Caco-2 (cell line): ENCODE measurements at regions not wholly inside any gene's neighbourhood (a gene's known extent, or its start where the extent isn't known, plus 50 kb on each side); places are given as distances from the start of the nearest gene placed in this dataset.

Source experiments
- BruUV-seq: library from RNA; stranded (reverse); fragments of 400-500 nt; replicated peaks from 2 replicates; lab custom pipeline; 2021; lab: Mats Ljungman, UMichigan
- CTCF ChIA-PET: fragments of 300-600 bp; sonication (Branson Sonifier 250); formaldehyde crosslinking; loops from one replicate; lab custom pipeline; 2022; ENCODE audit warnings: antibody characterized with exemption; lab: Charles Lee
- POLR2A ChIA-PET: fragments of 300-600 bp; sonication (Branson Sonifier 250); formaldehyde crosslinking; loops from one replicate; lab custom pipeline; 2022; ENCODE audit warnings: antibody characterized with exemption; lab: Charles Lee
- DNase-seq, 2 experiments: peaks; one replicate each; pipeline versions ENCODE4 v3.0.0 to v3.0.0-alpha.2; 2020 to 2022
- H3K27me3 ChIP-seq: replicated peaks from 2 replicates; pipeline ENCODE4 v1.6.0; 2011; ENCODE audit warnings: low read length; ENCODE audit not compliant: control insufficient read depth, insufficient read depth
- H3K36me3 ChIP-seq: 2 replicates; pipeline ENCODE4 v1.5.1; 2011; ENCODE audit warnings: low read length; ENCODE audit not compliant: control insufficient read depth, insufficient read depth
- H3K4me1 ChIP-seq: fragments of 250-450 bp; sonication (Bioruptor Pico); 2 replicates; pipeline ENCODE4 v1.5.1; 2020; ENCODE audit warnings: mild to moderate bottlenecking
- H3K4me3 ChIP-seq: 2 replicates; pipeline ENCODE4 v1.5.1; 2011; ENCODE audit warnings: low read depth, mild to moderate bottlenecking, control low read depth, low read length
- H3K9me3 ChIP-seq: fragments of 250-450 bp; sonication (Bioruptor Pico); 2 replicates; pipeline ENCODE4 v1.5.1; 2020; ENCODE audit warnings: mild to moderate bottlenecking, moderate library complexity
- H3K27ac Mint-ChIP-seq: one replicate; pipeline ENCODE4 v1.8.0; 2022; ENCODE audit warnings: mixed read lengths; ENCODE audit not compliant: unreplicated experiment
- H3K27me3 Mint-ChIP-seq: one replicate; pipeline ENCODE4 v1.8.0; 2022; ENCODE audit warnings: mixed read lengths; ENCODE audit not compliant: insufficient read depth, unreplicated experiment
- H3K36me3 Mint-ChIP-seq: one replicate; pipeline ENCODE4 v1.8.0; 2022; ENCODE audit warnings: mild to moderate bottlenecking, mixed read lengths; ENCODE audit not compliant: insufficient read depth, unreplicated experiment
- H3K4me1 Mint-ChIP-seq: one replicate; pipeline ENCODE4 v1.8.0; 2022; ENCODE audit warnings: low read depth, mixed read lengths; ENCODE audit not compliant: unreplicated experiment
- H3K4me3 Mint-ChIP-seq: one replicate; pipeline ENCODE4 v1.8.0; 2022; ENCODE audit warnings: mild to moderate bottlenecking, moderate library complexity, mixed read lengths; ENCODE audit not compliant: unreplicated experiment
- H3K9me3 Mint-ChIP-seq: one replicate; pipeline ENCODE4 v1.8.0; 2022; ENCODE audit warnings: mixed read lengths; ENCODE audit not compliant: unreplicated experiment
- CTCF ChIP-seq, 2 experiments: fragments of 200-600 bp in 1 of 2; IDR thresholded peaks; 1 replicate in 1 of 2; 2 replicates in 1 of 2; pipeline versions ENCODE4 v1.5.1 to v1.8.0; 2011 to 2022; ENCODE audit warnings: antibody characterized with exemption in 1 of 2, control low read depth in 1 of 2, inconsistent platforms in 1 of 2, low read depth in 1 of 2, low read length in 1 of 2, mild to moderate bottlenecking in 1 of 2, moderate library complexity in 1 of 2; ENCODE audit not compliant: insufficient read depth in 1 of 2, severe bottlenecking in 1 of 2, unreplicated experiment in 1 of 2
- intact Hi-C: fragments of 100-400 bp; cut with micrococcal nuclease; formaldehyde crosslinking; loops from one replicate; pipeline ENCODE4 v1.10.0; 2022; ENCODE audit not compliant: unreplicated experiment

DNA sequence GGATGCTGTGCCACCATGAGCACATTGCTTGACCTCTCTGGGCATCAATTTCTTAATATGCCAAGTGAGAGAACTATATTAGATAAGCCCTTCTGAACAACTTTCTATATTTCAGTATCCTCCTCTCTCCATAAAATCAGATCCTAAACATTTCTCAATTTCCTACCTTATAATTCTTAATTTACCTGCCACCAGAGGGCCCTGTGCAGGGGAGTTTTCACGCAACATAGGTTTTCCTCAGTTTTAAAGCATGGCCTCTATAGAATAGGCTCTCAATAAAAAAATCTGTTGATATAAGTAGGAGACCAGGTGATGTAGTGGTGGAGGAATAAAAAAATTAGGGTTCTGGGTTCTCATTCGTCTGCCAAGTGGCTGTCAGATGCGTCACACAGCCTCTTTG, 83.7 kb upstream of the DBX1 start:
- peaks cover 20% of the 10 kb centered on the region for H3K27me3 Mint-ChIP-seq
- no peak for DNase-seq
- Histone ChIP-seq H3K36me3 (no peaks in the 10 kb centered on the region), H3K4me3 (no peak overlapping the region), H3K9me3 (peaks cover 15% of the 10 kb centered on the region), H3K4me1 (no peaks in the 10 kb centered on the region), H3K27me3 (no peaks in the 10 kb centered on the region)
- no peaks in the 10 kb centered on the region for H3K36me3 Mint-ChIP-seq
- intact Hi-C loops, result loop anchor here (1.0 to 10.0 kb wide), 3 partner anchors 93 to 119 kb away; no protein-coding TSS in a partner anchor
- ChIA-PET POLR2A (no interaction called here), CTCF (no interaction called here)
- no TSS peak for BruUV-seq
- no peak overlapping the region for H3K27ac Mint-ChIP-seq
- no peaks in the 10 kb centered on the region for H3K4me1 Mint-ChIP-seq
- TF ChIP-seq CTCF (IDR thresholded peaks at IDR 0.05; ENCODE audit: insufficient read depth in 1 of 2, low read depth in 1 of 2, low read length in 1 of 2, severe bottlenecking in 1 of 2, unreplicated experiment in 1 of 2), result peak; percentile 39 to 59
- peaks cover 14% of the 10 kb centered on the region for H3K9me3 Mint-ChIP-seq
- H3K4me3 Mint-ChIP-seq, result no peak overlapping the region

DNA sequence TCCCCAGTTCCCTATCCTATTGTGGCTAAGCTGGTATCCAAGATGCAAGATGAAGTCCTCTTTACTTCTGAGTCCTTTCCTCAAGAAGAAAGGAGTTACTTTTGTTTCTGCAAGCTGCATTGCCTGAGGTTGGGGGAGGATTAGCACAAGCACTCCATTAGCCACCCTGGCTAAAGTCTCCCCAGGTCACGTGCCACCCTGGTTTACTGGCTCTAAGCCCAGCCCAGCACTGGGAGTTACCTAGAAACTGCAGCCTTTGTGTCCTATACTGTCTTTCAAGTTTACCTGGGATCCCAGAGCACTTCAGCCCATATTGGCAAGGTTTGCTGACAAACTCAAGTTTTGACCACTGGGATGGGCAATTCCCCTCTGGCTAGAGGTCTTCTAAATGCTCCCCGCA, 78.4 kb upstream of the DBX1 start:
- DNase-seq, result no peak
- H3K36me3 ChIP-seq, result no peaks in the 10 kb centered on the region
- BruUV-seq, result no TSS peak
- intact Hi-C loops, result no loop called here
- ChIA-PET CTCF (no interaction called here), POLR2A (no interaction called here)
- TF ChIP-seq CTCF (IDR thresholded peaks at IDR 0.05; ENCODE audit: insufficient read depth in 1 of 2, low read depth in 1 of 2, low read length in 1 of 2, severe bottlenecking in 1 of 2, unreplicated experiment in 1 of 2), result no peak
- H3K4me1 Mint-ChIP-seq, result no peaks in the 10 kb centered on the region
- H3K4me3 ChIP-seq, result no peak overlapping the region
- no peaks in the 10 kb centered on the region for H3K27me3 ChIP-seq
- peaks cover 6% of the 10 kb centered on the region for H3K27me3 Mint-ChIP-seq
- no peak overlapping the region for H3K27ac Mint-ChIP-seq
- no peaks in the 10 kb centered on the region for H3K36me3 Mint-ChIP-seq
- peaks cover 15% of the 10 kb centered on the region for H3K9me3 ChIP-seq
- H3K4me1 ChIP-seq, result no peaks in the 10 kb centered on the region
- H3K4me3 Mint-ChIP-seq, result no peak overlapping the region
- peaks cover 24% of the 10 kb centered on the region for H3K9me3 Mint-ChIP-seq

- Histone ChIP-seq H3K36me3 (no peaks in the 10 kb centered on the region), H3K4me3 (no peak overlapping the region), H3K9me3 (peaks cover 5% of the 10 kb centered on the region; the same call in 1 of the 2 replicates), H3K4me1 (no peaks in the 10 kb centered on the region), H3K27me3 (no peaks in the 10 kb centered on the region)
- POLR2A ChIA-PET, result no interaction called here
- no peak for TF ChIP-seq CTCF (IDR thresholded peaks at IDR 0.05; ENCODE audit: insufficient read depth in 1 of 2, low read depth in 1 of 2, low read length in 1 of 2, severe bottlenecking in 1 of 2, unreplicated experiment in 1 of 2)
- Mint-ChIP-seq H3K4me3 (no peak overlapping the region), H3K27me3 (peaks cover 8% of the 10 kb centered on the region), H3K9me3 (peaks cover 11% of the 10 kb centered on the region), H3K27ac (no peak overlapping the region), H3K36me3 (no peaks in the 10 kb centered on the region), H3K4me1 (no peaks in the 10 kb centered on the region)
- BruUV-seq, result no TSS peak
- CTCF ChIA-PET, result no interaction called here
- no peak for DNase-seq
- intact Hi-C loops, result no loop called here
Measured at GRCh38 chr11:20235164-20235563, 74.9 kb upstream of the DBX1 start.
